ENCODE measurements at regions not wholly inside any gene's neighbourhood (a gene's known extent, or its start where the extent isn't known, plus 50 kb on each side); places are given as distances from the start of the nearest gene placed in this dataset.

GRCh38 chr2:81981585-81981984 is 1677.0 kb upstream of the LRRTM1 start:
- no peak for DNase-seq

GRCh38 chr2:81979086-81979485 is 1674.5 kb upstream of the LRRTM1 start:
- DNase-seq: no peak

- no peak for DNase-seq
Observed at GRCh38 chr2:81976998-81977397, 1672.4 kb upstream of the LRRTM1 start.

- DNase-seq: no peak
Observed at GRCh38 chr2:81974216-81974615, 1669.7 kb upstream of the LRRTM1 start.

GRCh38 chr2:81942876-81943275 is 1638.3 kb upstream of the LRRTM1 start:
- DNase-seq: no peak

DNA sequence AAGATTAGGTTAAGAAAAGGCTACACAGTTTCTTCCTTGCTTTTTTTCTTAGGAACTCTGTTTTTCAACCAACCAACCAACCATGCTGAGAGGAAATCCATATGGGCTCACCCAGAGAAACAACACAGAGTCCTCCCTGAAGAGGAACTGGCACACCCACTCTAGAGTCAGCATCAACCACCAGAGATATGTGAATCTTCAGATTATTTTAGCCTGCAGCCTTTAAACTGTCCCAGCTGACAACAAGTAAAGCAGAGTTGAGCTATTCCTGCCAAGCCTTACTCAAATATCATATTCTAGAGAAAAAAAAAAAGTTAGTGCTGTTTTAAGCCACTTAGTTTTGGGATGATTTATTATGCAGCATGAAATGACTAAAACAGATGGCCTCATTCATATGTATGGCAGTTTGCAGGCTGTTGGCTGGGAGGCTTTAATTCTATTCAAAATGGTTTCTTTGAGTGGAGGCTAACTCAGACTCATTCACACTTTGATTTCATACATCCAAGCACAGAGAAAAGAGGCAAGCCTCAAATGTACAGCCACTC is 1637.7 kb upstream of the LRRTM1 start:
- no peak for DNase-seq

- no peak for DNase-seq
Observed at GRCh38 chr2:81940266-81940955, 1635.9 kb upstream of the LRRTM1 start.

- DNase-seq: no peak
Observed at GRCh38 chr2:81937944-81938343, 1633.4 kb upstream of the LRRTM1 start.

DNA sequence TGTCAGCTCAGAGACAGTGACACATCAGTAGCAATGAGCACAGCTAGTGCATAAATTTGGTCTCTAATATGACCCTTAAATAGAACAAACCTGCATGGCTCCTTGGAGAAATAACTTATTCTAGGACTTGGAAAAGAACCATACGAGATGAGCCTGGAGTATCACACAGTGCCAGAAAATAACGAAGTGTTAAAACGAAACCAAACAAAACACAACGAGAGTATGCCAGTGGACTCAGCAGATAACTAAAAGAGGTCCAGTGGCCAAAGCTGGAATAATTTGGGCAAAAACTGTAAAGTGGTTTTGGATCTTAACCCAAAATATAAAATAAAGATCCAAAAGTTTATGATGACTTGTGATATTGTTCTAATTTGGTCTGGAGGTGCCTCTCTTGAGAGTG is 1599.0 kb upstream of the LRRTM1 start:
- DNase-seq: no peak

- DNase-seq: no peak
Observed at GRCh38 chr2:81901017-81901416, 1596.5 kb upstream of the LRRTM1 start.

DNA sequence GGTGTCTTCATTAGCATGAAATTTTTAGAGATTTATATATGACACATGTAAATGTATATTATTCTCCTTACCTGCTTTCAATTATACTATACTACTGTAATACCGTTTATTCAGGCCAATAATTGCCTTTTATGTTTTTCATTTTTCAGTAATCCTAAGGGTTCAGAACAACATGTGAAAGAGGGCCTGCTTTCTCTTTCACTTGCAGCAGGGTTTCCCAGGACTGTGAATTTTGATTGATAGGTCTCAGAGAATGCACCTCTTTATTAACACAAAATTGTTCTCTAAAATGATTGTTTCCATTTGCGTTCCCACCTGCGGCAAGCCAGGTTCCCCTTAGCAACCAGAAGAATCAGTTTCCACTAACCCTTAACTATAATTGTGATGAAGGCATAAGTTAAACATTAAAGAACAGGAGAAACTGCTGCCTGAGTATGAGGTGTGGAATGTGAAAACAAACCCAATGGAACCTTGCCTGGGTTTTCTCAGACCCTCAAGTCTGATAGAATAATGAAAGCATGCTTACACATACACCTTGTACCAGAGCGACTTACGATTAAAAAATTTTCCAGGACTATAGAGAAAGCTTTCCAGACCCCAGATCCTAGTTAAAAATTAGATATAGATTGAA is 1591.2 kb upstream of the LRRTM1 start:
- DNase-seq: no peak

GRCh38 chr2:81894451-81894990 is 1590.0 kb upstream of the LRRTM1 start:
- no peak for DNase-seq

GRCh38 chr2:81876624-81877023 is 1572.1 kb upstream of the LRRTM1 start:
- no peak for DNase-seq

DNA sequence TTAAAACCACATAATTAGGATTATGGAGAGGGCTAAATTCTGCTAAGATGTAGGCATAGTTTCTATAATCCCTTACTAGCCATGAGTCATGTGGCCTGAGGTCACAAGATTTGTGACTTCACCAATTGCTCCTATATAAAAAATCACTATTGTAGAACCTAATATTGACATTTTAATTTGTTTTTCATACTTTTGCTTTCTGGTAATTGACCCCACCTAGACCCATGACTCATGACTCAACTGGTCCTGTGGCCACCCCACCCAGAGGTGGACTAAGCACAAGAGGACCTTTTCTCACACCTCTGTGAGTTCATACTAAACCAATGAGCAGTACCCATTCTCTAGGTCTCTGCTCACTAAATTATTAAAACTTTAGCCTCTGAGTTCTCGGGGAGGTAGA is 1567.5 kb upstream of the LRRTM1 start:
- no peak for DNase-seq

GRCh38 chr2:81870119-81870518 is 1565.6 kb upstream of the LRRTM1 start:
- no peak for DNase-seq

DNA sequence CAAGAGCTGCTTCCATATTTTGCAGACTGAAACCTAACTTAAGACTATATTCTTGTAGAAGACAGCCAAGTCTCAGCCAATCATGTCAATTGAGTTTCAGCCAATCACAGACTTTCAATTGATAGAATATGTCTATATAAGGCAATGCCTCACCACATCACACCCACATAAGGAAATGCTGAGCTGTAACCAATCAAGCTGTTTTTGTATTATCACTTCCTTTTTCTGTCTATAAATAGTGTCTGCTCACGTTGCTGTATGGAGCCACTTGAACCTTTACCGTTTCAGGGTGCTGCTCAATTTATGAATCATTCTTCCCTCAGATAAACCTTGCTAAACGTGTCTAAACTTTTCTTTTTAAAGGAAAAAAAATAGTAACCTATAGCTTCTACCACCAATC is 1554.4 kb upstream of the LRRTM1 start:
- no peak for DNase-seq

DNA sequence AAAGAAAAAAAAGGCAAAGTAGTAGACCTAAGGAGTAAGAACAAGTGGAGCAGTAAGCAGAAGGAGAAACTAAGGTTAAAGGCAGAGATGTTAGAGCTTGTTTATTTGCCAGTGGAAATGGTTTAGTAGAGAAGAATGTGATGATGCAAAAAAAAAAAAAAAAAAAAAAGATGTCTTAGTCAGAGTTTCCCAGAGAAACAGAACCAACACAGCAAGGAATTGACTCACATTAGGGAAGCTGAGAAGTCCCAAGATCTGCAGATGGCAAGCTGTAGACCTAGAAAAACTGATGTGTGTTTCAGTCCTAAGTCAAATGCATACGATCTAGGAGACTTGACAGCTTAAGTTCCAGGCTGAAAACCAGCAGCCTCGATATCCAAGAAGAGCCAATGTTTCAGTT is 1548.8 kb upstream of the LRRTM1 start:
- no peak for DNase-seq

- DNase-seq: no peak
Observed at GRCh38 chr2:81852651-81853050, 1548.1 kb upstream of the LRRTM1 start.

- DNase-seq: no peak
Observed at GRCh38 chr2:81839780-81840179, 1535.2 kb upstream of the LRRTM1 start.

- no peak for DNase-seq
Observed at GRCh38 chr2:81835321-81836000, 1530.9 kb upstream of the LRRTM1 start.

GRCh38 chr2:81786811-81787210 is 1482.3 kb upstream of the LRRTM1 start:
- DNase-seq: no peak

DNA sequence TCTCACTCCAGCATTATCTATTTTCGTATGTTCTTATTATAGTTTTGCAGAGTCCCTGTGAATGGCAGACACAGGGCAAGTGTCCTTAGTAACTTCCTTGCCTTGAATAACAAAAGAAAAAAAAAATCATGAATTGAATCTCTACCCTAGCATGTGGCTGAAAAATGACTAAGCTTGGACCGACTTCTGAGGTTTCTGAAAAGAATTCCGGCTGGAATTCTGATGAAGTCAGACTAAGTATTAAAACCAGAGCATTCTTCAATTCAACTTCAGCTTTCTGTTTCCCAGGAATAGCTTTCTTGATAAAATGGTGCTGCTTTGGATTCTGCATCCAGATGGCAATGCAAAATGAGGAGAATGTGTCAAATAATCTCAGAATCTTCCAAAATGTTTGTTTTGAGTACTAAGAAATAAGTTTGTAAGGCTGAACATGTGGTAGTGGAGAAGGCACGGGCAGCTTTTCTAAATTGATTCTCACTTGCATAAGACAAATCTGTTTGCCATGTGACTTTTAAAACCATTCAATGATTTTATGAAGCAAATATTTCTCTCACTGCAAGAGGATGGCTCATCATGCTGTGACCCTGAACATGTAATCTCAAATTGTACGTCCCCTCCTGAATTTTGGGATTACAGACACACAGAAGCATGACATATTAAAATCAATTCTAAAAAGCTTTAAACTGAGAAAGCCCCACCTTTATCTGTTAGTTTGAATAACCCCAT is 1462.8 kb upstream of the LRRTM1 start:
- DNase-seq: no peak

GRCh38 chr2:81747481-81748070 is 1443.0 kb upstream of the LRRTM1 start:
- no peak for DNase-seq

All from NCI-H2081 treated with DMSO at 0.1 percent for 48 hours (cell line).